NT2/D1 (cell line): ENCODE measurements at regions not wholly inside any gene's neighbourhood (a gene's known extent, or its start where the extent isn't known, plus 50 kb on each side); places are given as distances from the start of the nearest gene placed in this dataset.

Experiments used
- YY1 ChIP-seq: IDR thresholded peaks from 2 replicates; pipeline ENCODE4 v1.6.1; 2011; ENCODE audit not compliant: insufficient read length, insufficient read depth
- ZNF274 ChIP-seq: IDR thresholded peaks from 2 replicates; pipeline ENCODE4 v1.6.1; 2011; ENCODE audit warnings: mild to moderate bottlenecking, low read depth, low read length

DNA sequence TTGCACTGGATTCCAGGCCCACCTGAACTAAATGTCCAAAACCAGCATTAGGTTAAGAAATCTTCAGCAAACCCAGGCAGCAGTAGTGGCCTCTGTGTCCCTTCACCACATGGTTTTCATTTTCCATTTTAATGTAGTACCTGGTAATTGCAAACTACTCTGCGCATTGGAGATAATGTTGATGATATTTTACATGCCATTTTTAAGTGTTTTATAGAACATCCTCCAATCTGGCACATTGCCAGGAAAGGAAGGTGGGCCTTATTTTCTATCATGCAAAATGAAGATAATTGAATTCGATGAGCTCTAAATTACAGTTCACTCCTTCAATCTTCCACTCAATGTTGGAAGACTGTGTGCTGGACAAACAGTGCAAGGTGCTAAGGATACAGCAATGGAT, 89.5 kb downstream of the ZC3H11B start:
- TF ChIP-seq ZNF274: no peak
- no peak for TF ChIP-seq YY1
